BLaER1 treated with 17β-estradiol and CSF1 and Interleukin-3, amounts not matched to agents 10 nM and 100 nM (cell line): ENCODE measurements at regions not wholly inside any gene's neighbourhood (a gene's known extent, or its start where the extent isn't known, plus 50 kb on each side); places are given as distances from the start of the nearest gene placed in this dataset.

Experiments used
- H3K27ac ChIP-seq, 11 experiments: shearing (Covaris generic); formaldehyde crosslinking; 2 replicates each; pipeline ENCODE4 v1.8.1; 2022
- H3K27me3 ChIP-seq, 11 experiments: shearing (Covaris generic); formaldehyde crosslinking; 2 replicates each; pipeline ENCODE4 v1.8.1; 2022
- H3K36me3 ChIP-seq, 11 experiments: shearing (Covaris generic); formaldehyde crosslinking; 2 replicates each; pipeline ENCODE4 v1.8.1; 2022
- H3K4me1 ChIP-seq, 10 experiments: shearing (Covaris generic); formaldehyde crosslinking; 2 replicates each; pipeline ENCODE4 v1.8.1; 2022
- H3K4me2 ChIP-seq, 11 experiments: shearing (Covaris generic); formaldehyde crosslinking; 2 replicates each; pipeline ENCODE4 v1.8.1; 2022
- H3K4me3 ChIP-seq, 10 experiments: shearing (Covaris generic); formaldehyde crosslinking; 2 replicates each; pipeline ENCODE4 v1.8.1; 2022
- H3K9ac ChIP-seq, 11 experiments: shearing (Covaris generic); formaldehyde crosslinking; 2 replicates each; pipeline ENCODE4 v1.8.1; 2022
- H3K9me3 ChIP-seq, 11 experiments: shearing (Covaris generic); formaldehyde crosslinking; replicated peaks in 1 of 11; 2 replicates each; pipeline ENCODE4 v1.8.1; 2022
- H4K20me1 ChIP-seq, 11 experiments: shearing (Covaris generic); formaldehyde crosslinking; 2 replicates each; pipeline ENCODE4 v1.8.1; 2022
- Cebpa-rat ChIP-seq, 11 experiments: shearing (Covaris generic); IDR thresholded peaks; 2 replicates each; pipeline ENCODE4 v1.8.1; 2022

DNA sequence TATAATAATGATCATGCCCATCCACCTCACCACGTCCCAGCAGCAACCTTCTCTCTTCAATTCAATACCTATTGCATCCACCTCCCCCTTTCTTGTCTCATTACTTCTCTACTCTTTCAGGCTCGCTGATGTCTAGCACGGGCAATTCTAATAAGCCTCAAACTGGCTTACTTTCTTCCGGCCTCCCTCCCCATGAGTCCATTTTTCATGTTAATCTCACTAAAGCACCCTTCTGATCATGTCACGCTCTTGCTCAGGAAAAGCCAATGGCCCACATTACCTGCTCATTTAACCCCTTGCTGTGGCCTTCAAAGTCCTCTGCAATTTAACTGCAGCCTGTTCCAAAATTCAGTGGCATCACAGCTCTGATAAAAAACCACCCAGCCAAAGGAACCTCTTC lies 105.1 kb downstream of the UTRN start:
- Histone ChIP-seq H3K9me3 (peaks cover 0 to 26% (median 6%) of the 10 kb centered on the region in 11 experiments; a peak in 10 of 22 replicates), H3K9ac (no peak overlapping the region), H3K27me3 (peaks cover 0 to 54% (median 48%) of the 10 kb centered on the region in 11 experiments; a peak in 18 of 22 replicates), H4K20me1 (peaks cover 76 to 100% (median 100%) of the 10 kb centered on the region in 11 experiments; a peak in 21 of 22 replicates), H3K4me3 (no peak overlapping the region), H3K4me1 (peaks cover 0 to 10% (median 0%) of the 10 kb centered on the region in 10 experiments; a peak in 6 of 20 replicates), H3K4me2 (no peak overlapping the region), H3K27ac (no peak overlapping the region), H3K36me3 (peaks cover 30 to 77% (median 56%) of the 10 kb centered on the region in 11 experiments)
- no peak for TF ChIP-seq Cebpa-rat (IDR thresholded peaks at IDR 0.05)

DNA sequence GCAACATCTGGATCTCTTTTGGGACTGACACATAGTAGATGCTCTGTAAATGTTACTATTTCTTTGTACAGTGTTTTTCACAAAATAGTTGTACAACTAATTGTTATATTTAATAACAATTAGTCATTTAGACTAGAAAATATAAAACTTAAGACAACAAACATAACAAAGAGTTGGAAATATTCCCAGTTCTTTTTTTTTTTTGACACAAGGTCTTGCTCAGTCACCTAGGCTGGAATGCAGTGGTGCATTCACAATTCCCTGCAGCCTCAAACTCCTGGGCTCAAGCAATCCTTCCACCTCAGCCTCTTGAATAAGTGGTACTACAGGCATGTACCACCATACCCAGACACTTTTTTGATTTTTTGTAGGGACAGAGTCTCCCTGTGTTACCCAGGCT lies 105.8 kb downstream of the UTRN start:
- H3K27ac ChIP-seq, result no peak overlapping the region
- H3K9me3 ChIP-seq, result peaks cover 0 to 27% (median 11%) of the 10 kb centered on the region in 11 experiments; a peak in 15 of 22 replicates
- peaks cover 0 to 58% (median 52%) of the 10 kb centered on the region in 11 experiments; a peak in 18 of 22 replicates for H3K27me3 ChIP-seq
- TF ChIP-seq Cebpa-rat (IDR thresholded peaks at IDR 0.05), result no peak
- no peak overlapping the region for H3K4me2 ChIP-seq
- peaks cover 30 to 75% (median 56%) of the 10 kb centered on the region in 11 experiments for H3K36me3 ChIP-seq
- no peak overlapping the region for H3K9ac ChIP-seq
- peaks cover 0 to 17% (median 0%) of the 10 kb centered on the region in 10 experiments; a peak in 6 of 20 replicates for H3K4me1 ChIP-seq
- peaks cover 72 to 100% (median 100%) of the 10 kb centered on the region in 11 experiments; a peak in 21 of 22 replicates for H4K20me1 ChIP-seq
- no peak overlapping the region for H3K4me3 ChIP-seq

DNA sequence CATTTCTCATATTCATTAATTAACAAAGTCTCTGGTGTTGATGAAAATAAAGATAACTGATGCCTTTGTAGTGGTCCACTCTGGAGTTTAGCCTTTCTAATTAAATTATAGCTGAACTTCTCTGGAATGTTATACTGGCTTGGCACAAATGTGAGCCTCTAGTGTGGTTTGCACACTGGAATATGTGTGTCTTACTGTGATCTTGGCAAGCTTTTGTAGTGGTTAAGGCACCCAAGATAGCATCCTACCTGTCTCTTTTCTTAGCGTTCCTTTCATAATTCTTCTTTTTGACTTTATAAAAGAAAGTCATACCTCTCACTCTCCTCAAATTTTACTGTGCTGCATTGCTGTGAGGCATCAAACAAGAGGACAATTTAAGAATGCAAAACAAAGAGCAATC lies 107.4 kb downstream of the UTRN start:
- H3K9me3 ChIP-seq, result peaks cover 8 to 43% (median 27%) of the 10 kb centered on the region in 11 experiments
- H3K27ac ChIP-seq, result no peak overlapping the region
- peaks cover 30 to 73% (median 59%) of the 10 kb centered on the region in 11 experiments for H3K36me3 ChIP-seq
- H3K4me3 ChIP-seq, result no peak overlapping the region
- peaks cover 0 to 17% (median 0%) of the 10 kb centered on the region in 10 experiments; a peak in 6 of 20 replicates for H3K4me1 ChIP-seq
- no peak for TF ChIP-seq Cebpa-rat (IDR thresholded peaks at IDR 0.05)
- H3K9ac ChIP-seq, result no peak overlapping the region
- H3K4me2 ChIP-seq, result no peak overlapping the region
- H4K20me1 ChIP-seq, result peaks cover 61 to 100% (median 100%) of the 10 kb centered on the region in 11 experiments; a peak in 21 of 22 replicates
- H3K27me3 ChIP-seq, result peaks cover 0 to 64% (median 54%) of the 10 kb centered on the region in 11 experiments; a peak in 18 of 22 replicates

DNA sequence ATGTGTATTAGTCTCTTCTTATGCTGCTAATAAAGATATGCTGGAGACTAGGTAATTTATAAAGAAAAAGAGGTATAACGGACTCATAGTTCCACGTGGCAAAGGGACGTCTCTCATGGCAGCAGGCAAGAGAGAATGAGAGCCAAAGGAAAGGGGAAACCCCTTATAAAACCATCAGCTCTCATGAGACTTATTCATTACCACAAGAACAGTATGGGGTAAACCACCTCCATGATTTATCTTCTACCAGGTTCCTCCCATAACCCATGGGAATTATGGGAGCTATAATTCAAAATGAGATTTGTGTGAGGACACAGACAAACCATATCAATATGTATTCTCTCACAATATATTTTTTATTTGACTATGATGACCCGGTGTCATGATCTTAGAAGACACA lies 109.1 kb downstream of the UTRN start:
- Histone ChIP-seq H3K27me3 (peaks cover 0 to 67% (median 54%) of the 10 kb centered on the region in 11 experiments; a peak in 18 of 22 replicates), H3K4me3 (no peak overlapping the region), H3K9ac (no peak overlapping the region), H3K36me3 (peaks cover 43 to 70% (median 58%) of the 10 kb centered on the region in 11 experiments), H3K27ac (no peak overlapping the region), H3K4me1 (peaks cover 0 to 15% (median 0%) of the 10 kb centered on the region in 10 experiments; a peak in 6 of 20 replicates), H3K4me2 (peak overlapping the region in 3 of 11 experiments; percentile 3 to 6 (median 4); a peak in 1 of 22 replicates), H4K20me1 (peaks cover 56 to 100% (median 100%) of the 10 kb centered on the region in 11 experiments; a peak in 21 of 22 replicates), H3K9me3 (peaks cover 20 to 54% (median 41%) of the 10 kb centered on the region in 11 experiments)
- TF ChIP-seq Cebpa-rat (IDR thresholded peaks at IDR 0.05), result no peak

DNA sequence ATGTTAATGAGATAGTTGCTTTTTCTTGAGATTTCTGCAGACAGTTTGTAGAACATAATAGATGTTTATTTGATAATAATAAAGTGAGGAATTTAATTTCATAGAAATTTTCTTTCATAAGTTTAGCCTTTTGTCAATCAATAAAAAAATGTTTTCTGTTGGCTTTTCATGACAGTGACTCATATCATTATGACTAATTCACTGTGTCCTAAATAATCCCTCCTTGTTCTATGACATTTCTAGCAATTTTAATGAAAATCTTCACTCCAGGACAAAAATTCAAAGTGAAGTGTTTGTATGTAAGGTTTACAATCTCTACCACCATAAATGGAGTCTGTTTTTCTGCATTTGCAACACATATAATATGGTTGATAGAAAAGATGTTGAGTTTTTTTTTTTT lies 109.9 kb downstream of the UTRN start:
- peaks cover 0 to 15% (median 0%) of the 10 kb centered on the region in 10 experiments; a peak in 6 of 20 replicates for H3K4me1 ChIP-seq
- no peak overlapping the region for H3K27ac ChIP-seq
- TF ChIP-seq Cebpa-rat (IDR thresholded peaks at IDR 0.05), result no peak
- H3K36me3 ChIP-seq, result peaks cover 42 to 62% (median 53%) of the 10 kb centered on the region in 11 experiments
- H3K4me2 ChIP-seq, result no peak overlapping the region; a peak in 2 of 22 replicates
- H3K27me3 ChIP-seq, result peaks cover 0 to 59% (median 47%) of the 10 kb centered on the region in 11 experiments; a peak in 18 of 22 replicates
- peaks cover 47 to 100% (median 100%) of the 10 kb centered on the region in 11 experiments; a peak in 21 of 22 replicates for H4K20me1 ChIP-seq
- no peak overlapping the region for H3K4me3 ChIP-seq
- H3K9ac ChIP-seq, result no peak overlapping the region
- H3K9me3 ChIP-seq, result peaks cover 20 to 54% (median 43%) of the 10 kb centered on the region in 11 experiments

DNA sequence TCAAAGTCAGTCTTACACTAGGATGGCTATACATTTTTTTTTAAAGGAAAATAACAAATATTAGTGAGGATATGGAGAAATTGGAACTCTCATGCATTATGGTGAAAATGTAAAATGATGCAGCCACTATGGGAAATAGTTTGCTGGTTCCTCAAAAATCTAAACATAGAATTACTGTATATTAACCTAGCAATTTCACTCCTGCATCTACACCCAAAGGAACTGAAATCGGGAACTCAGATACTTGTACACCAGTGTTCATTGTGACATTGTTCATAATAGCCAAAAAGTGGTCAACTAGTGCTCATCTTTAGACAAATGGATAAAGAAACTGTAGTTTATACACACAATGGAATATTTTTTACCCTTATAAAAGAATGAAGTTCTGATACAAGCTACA lies 110.7 kb downstream of the UTRN start:
- no peak overlapping the region for H3K9ac ChIP-seq
- H3K27ac ChIP-seq, result no peak overlapping the region

DNA sequence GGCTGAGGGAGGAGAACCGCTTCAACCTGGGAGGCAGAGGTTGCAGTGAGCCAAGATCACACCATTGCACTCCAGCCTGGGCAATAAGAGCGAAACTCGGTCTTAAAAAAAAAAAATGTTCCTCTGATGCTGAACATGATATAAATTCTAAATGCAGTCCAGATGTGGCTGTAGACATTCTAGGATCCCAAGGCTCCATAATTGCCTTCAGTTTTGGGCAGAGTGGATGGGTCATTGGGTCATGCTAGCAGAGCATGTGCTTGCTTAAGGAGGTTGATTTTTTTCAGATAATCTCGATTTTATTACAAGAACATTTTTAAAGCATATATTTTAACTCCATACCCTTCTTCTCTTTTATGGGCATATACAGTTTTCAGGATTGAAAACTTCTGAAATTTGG lies 112.0 kb downstream of the UTRN start:
- no peak for TF ChIP-seq Cebpa-rat (IDR thresholded peaks at IDR 0.05)
- H4K20me1 ChIP-seq, result peaks cover 36 to 100% (median 100%) of the 10 kb centered on the region in 11 experiments; a peak in 21 of 22 replicates
- H3K4me3 ChIP-seq, result no peak overlapping the region
- H3K36me3 ChIP-seq, result peaks cover 33 to 54% (median 47%) of the 10 kb centered on the region in 11 experiments
- H3K4me1 ChIP-seq, result peaks cover 0 to 15% (median 0%) of the 10 kb centered on the region in 10 experiments; a peak in 6 of 20 replicates
- H3K9me3 ChIP-seq, result peaks cover 20 to 48% (median 38%) of the 10 kb centered on the region in 11 experiments
- no peak overlapping the region for H3K4me2 ChIP-seq
- peaks cover 0 to 39% (median 27%) of the 10 kb centered on the region in 11 experiments; a peak in 17 of 22 replicates for H3K27me3 ChIP-seq
- H3K27ac ChIP-seq, result no peak overlapping the region
- no peak overlapping the region for H3K9ac ChIP-seq

More for the DNA sequence above, 110.7 kb downstream of the UTRN start:
- Histone ChIP-seq H3K27me3 (peaks cover 0 to 52% (median 39%) of the 10 kb centered on the region in 11 experiments; a peak in 18 of 22 replicates), H3K9me3 (peaks cover 20 to 54% (median 43%) of the 10 kb centered on the region in 11 experiments), H3K4me3 (no peak overlapping the region), H3K36me3 (peaks cover 34 to 54% (median 45%) of the 10 kb centered on the region in 11 experiments), H3K4me1 (peaks cover 0 to 15% (median 0%) of the 10 kb centered on the region in 10 experiments; a peak in 6 of 20 replicates), H3K4me2 (peak overlapping the region in 2 of 11 experiments; percentile 45 to 54; a peak in 4 of 22 replicates), H4K20me1 (peaks cover 39 to 100% (median 100%) of the 10 kb centered on the region in 11 experiments; a peak in 21 of 22 replicates)
- no peak for TF ChIP-seq Cebpa-rat (IDR thresholded peaks at IDR 0.05)

DNA sequence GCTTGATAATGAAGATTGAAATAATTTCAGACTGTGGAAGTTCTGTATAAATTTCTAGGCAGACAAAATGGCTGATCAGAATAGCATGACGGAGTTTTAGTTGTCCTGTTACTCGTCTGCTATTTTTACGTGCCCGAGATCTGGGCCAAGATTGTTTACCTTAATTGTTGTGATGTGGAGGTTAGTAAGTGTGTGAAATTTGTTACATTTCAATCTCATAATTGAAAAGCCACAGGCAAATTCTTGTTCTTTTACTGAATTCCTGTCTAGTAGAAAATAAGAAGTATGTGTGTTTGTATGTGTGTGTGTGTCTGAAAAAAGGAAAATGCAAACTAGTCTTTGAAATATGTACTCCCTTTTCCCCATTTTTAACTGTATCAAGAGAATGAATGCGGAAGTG lies 115.2 kb downstream of the UTRN start:
- peaks cover 0 to 11% (median 0%) of the 10 kb centered on the region in 10 experiments; a peak in 4 of 20 replicates for H3K4me1 ChIP-seq

More for the DNA sequence above, 115.2 kb downstream of the UTRN start:
- H3K4me2 ChIP-seq, result no peak overlapping the region
- H3K4me3 ChIP-seq, result no peak overlapping the region
- H4K20me1 ChIP-seq, result peaks cover 23 to 100% (median 99%) of the 10 kb centered on the region in 11 experiments; a peak in 21 of 22 replicates
- TF ChIP-seq Cebpa-rat (IDR thresholded peaks at IDR 0.05), result no peak
- peaks cover 20 to 40% (median 32%) of the 10 kb centered on the region in 11 experiments for H3K9me3 ChIP-seq
- peaks cover 0 to 21% (median 9%) of the 10 kb centered on the region in 11 experiments; a peak in 12 of 22 replicates for H3K27me3 ChIP-seq
- H3K36me3 ChIP-seq, result peaks cover 57 to 77% (median 67%) of the 10 kb centered on the region in 11 experiments
- H3K27ac ChIP-seq, result no peak overlapping the region
- H3K9ac ChIP-seq, result no peak overlapping the region
